Gastrocnemius medialis (tissue), 4 donors: ENCODE measurements at regions not wholly inside any gene's neighbourhood (a gene's known extent, or its start where the extent isn't known, plus 50 kb on each side); places are given as distances from the start of the nearest gene placed in this dataset.
"Not testable (repeated sequence)": the region's sequence is repeated elsewhere in the genome, so short reads cannot be mapped to it uniquely, and the experiment has no call there.

ENCODE experiments used
- POLR2A ChIP-seq, 2 donors: fragments of 450-650 bp; IDR thresholded peaks; one replicate each; pipeline ENCODE4 v1.6.1; 2017; ENCODE audit warnings: antibody characterized with exemption in 2 of 2, mild to moderate bottlenecking in 2 of 2, moderate library complexity in 2 of 2
- TF ChIP-seq, protein P1 (sequence below), 5 experiments: fragments of 450-650 bp in 3 of 5; fragments of 200-600 bp in 2 of 5; sonication (generic) in 2 of 5; IDR thresholded peaks in 4 of 5; conservative IDR thresholded peaks in 1 of 5; 1 replicate in 4 of 5; 2 replicates in 1 of 5; pipeline ENCODE4 v1.5.1; 2016 to 2019; ENCODE audit warnings: antibody characterized with exemption in 5 of 5, mild to moderate bottlenecking in 3 of 5, moderate library complexity in 3 of 5

DNA sequence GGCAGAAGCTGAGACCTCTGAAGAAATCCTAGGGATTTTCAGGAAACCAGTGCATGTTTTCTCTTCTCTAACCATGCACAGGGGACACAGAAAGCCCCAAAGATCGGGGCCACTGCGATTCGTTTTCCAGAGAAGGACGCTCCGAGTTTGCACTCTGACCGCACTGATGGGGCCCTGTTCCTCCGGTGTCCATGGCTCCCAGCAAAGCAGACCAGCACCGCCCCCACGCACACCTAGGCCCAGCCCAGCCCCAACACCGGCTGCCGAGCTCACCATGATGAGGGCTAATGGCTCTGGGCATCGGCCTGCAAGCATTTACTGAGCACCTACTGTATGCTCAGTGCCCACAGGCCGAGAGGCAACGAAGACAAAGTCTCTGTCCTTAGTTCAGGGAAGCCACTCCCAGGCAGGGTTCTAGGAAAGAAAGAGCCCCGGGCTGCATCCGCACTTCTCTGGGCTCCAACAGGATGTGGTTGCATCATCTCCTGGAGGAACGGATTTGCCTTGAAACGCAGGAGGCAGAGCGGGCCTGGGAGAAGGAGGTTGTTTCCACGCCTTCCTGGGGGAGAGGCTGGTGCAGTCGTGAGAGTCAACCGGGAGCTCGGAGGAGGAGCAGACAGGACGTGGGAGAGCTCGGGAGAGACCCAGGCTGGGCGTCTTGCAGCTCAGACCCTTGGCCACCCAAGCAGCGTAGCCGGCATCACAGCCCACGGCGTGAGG lies 5460.9 kb upstream of the TPTE start:
- TF ChIP-seq POLR2A (IDR thresholded peaks at IDR 0.05): not testable (repeated sequence)
- TF ChIP-seq, protein P1, sequence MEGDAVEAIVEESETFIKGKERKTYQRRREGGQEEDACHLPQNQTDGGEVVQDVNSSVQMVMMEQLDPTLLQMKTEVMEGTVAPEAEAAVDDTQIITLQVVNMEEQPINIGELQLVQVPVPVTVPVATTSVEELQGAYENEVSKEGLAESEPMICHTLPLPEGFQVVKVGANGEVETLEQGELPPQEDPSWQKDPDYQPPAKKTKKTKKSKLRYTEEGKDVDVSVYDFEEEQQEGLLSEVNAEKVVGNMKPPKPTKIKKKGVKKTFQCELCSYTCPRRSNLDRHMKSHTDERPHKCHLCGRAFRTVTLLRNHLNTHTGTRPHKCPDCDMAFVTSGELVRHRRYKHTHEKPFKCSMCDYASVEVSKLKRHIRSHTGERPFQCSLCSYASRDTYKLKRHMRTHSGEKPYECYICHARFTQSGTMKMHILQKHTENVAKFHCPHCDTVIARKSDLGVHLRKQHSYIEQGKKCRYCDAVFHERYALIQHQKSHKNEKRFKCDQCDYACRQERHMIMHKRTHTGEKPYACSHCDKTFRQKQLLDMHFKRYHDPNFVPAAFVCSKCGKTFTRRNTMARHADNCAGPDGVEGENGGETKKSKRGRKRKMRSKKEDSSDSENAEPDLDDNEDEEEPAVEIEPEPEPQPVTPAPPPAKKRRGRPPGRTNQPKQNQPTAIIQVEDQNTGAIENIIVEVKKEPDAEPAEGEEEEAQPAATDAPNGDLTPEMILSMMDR (IDR thresholded peaks at IDR 0.05 in 4 of 5, conservative IDR thresholded peaks at IDR 0.05 in 1 of 5): not testable (repeated sequence)
